ENCODE measurements at regions not wholly inside any gene's neighbourhood (a gene's known extent, or its start where the extent isn't known, plus 50 kb on each side); places are given as distances from the start of the nearest gene placed in this dataset.

GRCh38 chr10:108434559-108435252, 1270.2 kb upstream of the SORCS1 start:
- no peak for TF ChIP-seq CTCF (conservative IDR thresholded peaks at IDR 0.05)
- H3K27ac ChIP-seq, result no peak overlapping the region

GRCh38 chr10:108427146-108427545, 1262.6 kb upstream of the SORCS1 start:
- H3K27ac ChIP-seq, result no peak overlapping the region
- no peak for TF ChIP-seq CTCF (conservative IDR thresholded peaks at IDR 0.05)

GRCh38 chr10:108425283-108425964, 1260.9 kb upstream of the SORCS1 start:
- no peak for TF ChIP-seq CTCF (conservative IDR thresholded peaks at IDR 0.05)
- H3K27ac ChIP-seq, result no peak overlapping the region

GRCh38 chr10:108424656-108425055, 1260.2 kb upstream of the SORCS1 start:
- H3K27ac ChIP-seq, result no peak overlapping the region
- TF ChIP-seq CTCF (conservative IDR thresholded peaks at IDR 0.05), result no peak

- no peak for TF ChIP-seq CTCF (conservative IDR thresholded peaks at IDR 0.05)
- H3K27ac ChIP-seq, result no peak overlapping the region
Measured at GRCh38 chr10:108422286-108422685, 1257.8 kb upstream of the SORCS1 start.

- TF ChIP-seq CTCF (conservative IDR thresholded peaks at IDR 0.05), result no peak
- H3K27ac ChIP-seq, result no peak overlapping the region
Measured at GRCh38 chr10:108421266-108421665, 1256.8 kb upstream of the SORCS1 start.

- H3K27ac ChIP-seq, result no peak overlapping the region
- TF ChIP-seq CTCF (conservative IDR thresholded peaks at IDR 0.05), result no peak
Measured at GRCh38 chr10:108413954-108414353, 1249.4 kb upstream of the SORCS1 start.

All from VCaP (cell line).